ENCODE measurements at regions not wholly inside any gene's neighbourhood (a gene's known extent, or its start where the extent isn't known, plus 50 kb on each side); places are given as distances from the start of the nearest gene placed in this dataset.
"Not testable (repeated sequence)": the region's sequence is repeated elsewhere in the genome, so short reads cannot be mapped to it uniquely, and the experiment has no call there.

- peaks cover 0 to 25% (median 0%) of the 10 kb centered on the region in 3 donors for H3K4me1 ChIP-seq
Measured at GRCh38 chr4:123530357-123530756, 133.8 kb downstream of the SPRY1 start.

GRCh38 chr4:123535037-123535748 lies 138.6 kb downstream of the SPRY1 start:
- Histone ChIP-seq H3K4me3 (no peak overlapping the region), H3K4me1 (no peaks in the 10 kb centered on the region), H3K27ac (no peak overlapping the region), H3K9me3 (no peaks in the 10 kb centered on the region), H3K36me3 (no peaks in the 10 kb centered on the region), H3K27me3 (no peaks in the 10 kb centered on the region)
- intact Hi-C loops (cut with DNase I), result no loop called here
- no peak for TF ChIP-seq POLR2A (IDR thresholded peaks at IDR 0.05)
- no peak for TF ChIP-seq CTCF (IDR thresholded peaks at IDR 0.05)
- no peak for DNase-seq
- WGBS, 2 donors, result 71 to 81% methylated on average over 1 of the region's 1 CpG

More at GRCh38 chr4:123530357-123530756, 133.8 kb downstream of the SPRY1 start:
- Histone ChIP-seq H3K9me3 (no peaks in the 10 kb centered on the region), H3K36me3 (no peaks in the 10 kb centered on the region), H3K27me3 (no peaks in the 10 kb centered on the region), H3K4me3 (no peak overlapping the region), H3K27ac (no peak overlapping the region)
- WGBS, 2 donors, result 81 to 90% methylated on average over 3 of the region's 3 CpGs
- DNase-seq, result no peak
- no peak for TF ChIP-seq CTCF (IDR thresholded peaks at IDR 0.05)
- TF ChIP-seq POLR2A (IDR thresholded peaks at IDR 0.05), result no peak
- intact Hi-C loops (cut with DNase I), result no loop called here

DNA sequence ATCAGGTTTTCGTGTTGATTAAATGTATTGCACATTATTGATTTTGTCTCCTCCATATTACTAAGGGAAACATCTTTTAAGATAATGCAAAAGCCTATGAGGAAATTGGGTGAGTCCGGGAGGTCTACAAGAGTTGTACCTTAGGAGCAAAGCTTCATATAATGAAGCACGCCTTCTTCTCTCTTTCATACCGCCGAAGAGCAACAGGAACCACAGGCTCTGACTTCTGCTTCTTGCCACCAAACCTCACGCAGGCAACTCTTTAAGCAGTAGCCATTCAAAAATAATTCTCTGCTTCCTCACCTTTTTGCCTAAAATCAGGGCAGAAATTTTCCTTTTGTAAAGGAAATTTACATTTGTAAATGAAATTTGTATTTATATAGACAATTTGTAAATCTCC lies 139.6 kb downstream of the SPRY1 start:
- Histone ChIP-seq H3K4me3 (no peak overlapping the region), H3K36me3 (no peaks in the 10 kb centered on the region), H3K27me3 (no peaks in the 10 kb centered on the region), H3K9me3 (no peaks in the 10 kb centered on the region), H3K4me1 (no peaks in the 10 kb centered on the region), H3K27ac (no peak overlapping the region)
- no peak for DNase-seq
- WGBS, 2 donors, result 78 to 82% methylated on average over 6 of the region's 6 CpGs
- TF ChIP-seq CTCF (IDR thresholded peaks at IDR 0.05) (no peak), POLR2A (IDR thresholded peaks at IDR 0.05) (no peak)
- intact Hi-C loops (cut with DNase I), result no loop called here

GRCh38 chr4:123537906-123538402 lies 141.4 kb downstream of the SPRY1 start:
- H3K4me1 ChIP-seq; H3K27ac ChIP-seq; H3K9me3 ChIP-seq; intact Hi-C loops (cut with DNase I); H3K36me3 ChIP-seq; H3K4me3 ChIP-seq; DNase-seq; H3K27me3 ChIP-seq: not testable (repeated sequence)
- WGBS, 2 donors, result no CpG with 5 or more reads among the region's 39 CpGs

- peak overlapping the region; percentile 64 to 79 (median 73) for H3K27ac ChIP-seq
- peaks cover 3 to 38% (median 8%) of the 10 kb centered on the region in 3 donors for H3K4me1 ChIP-seq
- no peak for DNase-seq
- intact Hi-C loops (cut with DNase I), result no loop called here
- H3K4me3 ChIP-seq, result no peak overlapping the region
- no peak for TF ChIP-seq CTCF (IDR thresholded peaks at IDR 0.05)
- TF ChIP-seq POLR2A (IDR thresholded peaks at IDR 0.05), result no peak
- no peaks in the 10 kb centered on the region for H3K27me3 ChIP-seq
- H3K9me3 ChIP-seq, result no peaks in the 10 kb centered on the region
- 40 to 44% methylated on average over 7 of the region's 7 CpGs for WGBS, 2 donors
- no peaks in the 10 kb centered on the region for H3K36me3 ChIP-seq
Measured at GRCh38 chr4:123545667-123546572, 149.3 kb downstream of the SPRY1 start.

Data from esophagus squamous epithelium (tissue), 5 donors.